SIG-M5 treated with dmso at 0.1 percent for 504 hours (cell line): ENCODE measurements at regions not wholly inside any gene's neighbourhood (a gene's known extent, or its start where the extent isn't known, plus 50 kb on each side); places are given as distances from the start of the nearest gene placed in this dataset.

Source experiments
- DNase-seq: peaks from one replicate; lab custom pipeline; 2025; ENCODE audit not compliant: unreplicated experiment; lab: John Stamatoyannopoulos, UW

- no peak for DNase-seq
These were observed 577.0 kb downstream of the LMO4 start for GRCh38 chr1:87905651-87906050.

- no peak for DNase-seq
These were observed 577.4 kb downstream of the LMO4 start for GRCh38 chr1:87906078-87906477.

GRCh38 chr1:87913361-87913760 is 584.7 kb downstream of the LMO4 start:
- no peak for DNase-seq

- no peak for DNase-seq
These were observed 585.7 kb downstream of the LMO4 start for GRCh38 chr1:87914396-87914795.

- DNase-seq: no peak
These were observed 587.1 kb downstream of the LMO4 start for GRCh38 chr1:87915771-87916170.

GRCh38 chr1:87916965-87917364 is 588.3 kb downstream of the LMO4 start:
- DNase-seq: no peak

- no peak for DNase-seq
These were observed 589.7 kb downstream of the LMO4 start for GRCh38 chr1:87918398-87918797.

GRCh38 chr1:87922885-87923284 is 594.2 kb downstream of the LMO4 start:
- DNase-seq: no peak

GRCh38 chr1:87926131-87926830 is 597.6 kb downstream of the LMO4 start:
- DNase-seq: no peak

GRCh38 chr1:87926921-87927320 is 598.2 kb downstream of the LMO4 start:
- no peak for DNase-seq

GRCh38 chr1:87927391-87928280 is 599.0 kb downstream of the LMO4 start:
- no peak for DNase-seq

- no peak for DNase-seq
These were observed 599.9 kb downstream of the LMO4 start for GRCh38 chr1:87928623-87929022.

GRCh38 chr1:87929906-87930305 is 601.2 kb downstream of the LMO4 start:
- no peak for DNase-seq

- DNase-seq: no peak
These were observed 602.1 kb downstream of the LMO4 start for GRCh38 chr1:87930796-87931195.

GRCh38 chr1:87933171-87933570 is 604.5 kb downstream of the LMO4 start:
- no peak for DNase-seq

- no peak for DNase-seq
These were observed 606.5 kb downstream of the LMO4 start for GRCh38 chr1:87935130-87935529.

- no peak for DNase-seq
These were observed 609.2 kb downstream of the LMO4 start for GRCh38 chr1:87937831-87938395.

GRCh38 chr1:87938631-87939030 is 610.0 kb downstream of the LMO4 start:
- no peak for DNase-seq

- DNase-seq: no peak
These were observed 610.8 kb downstream of the LMO4 start for GRCh38 chr1:87939444-87939843.

- no peak for DNase-seq
These were observed 611.7 kb downstream of the LMO4 start for GRCh38 chr1:87940421-87940820.

GRCh38 chr1:87941337-87941946 is 612.8 kb downstream of the LMO4 start:
- DNase-seq: no peak

- no peak for DNase-seq
These were observed 613.5 kb downstream of the LMO4 start for GRCh38 chr1:87942165-87942564.
